ENCODE measurements at regions not wholly inside any gene's neighbourhood (a gene's known extent, or its start where the extent isn't known, plus 50 kb on each side); places are given as distances from the start of the nearest gene placed in this dataset.

- peak; percentile 69 for DNase-seq
These were observed 377.1 kb upstream of the HS3ST1 start for GRCh38 chr4:11805842-11806241.

- no peak for DNase-seq
These were observed 373.1 kb upstream of the HS3ST1 start for GRCh38 chr4:11801466-11802446.

- DNase-seq, result no peak
These were observed 370.5 kb upstream of the HS3ST1 start for GRCh38 chr4:11799196-11799595.

GRCh38 chr4:11791797-11792196, 363.1 kb upstream of the HS3ST1 start:
- peak; percentile 51 for DNase-seq

GRCh38 chr4:11790230-11790629, 361.5 kb upstream of the HS3ST1 start:
- no peak for DNase-seq

GRCh38 chr4:11783588-11783987, 354.9 kb upstream of the HS3ST1 start:
- DNase-seq, result no peak

GRCh38 chr4:11782859-11783258, 354.2 kb upstream of the HS3ST1 start:
- no peak for DNase-seq

- no peak for DNase-seq
These were observed 348.8 kb upstream of the HS3ST1 start for GRCh38 chr4:11777447-11777846.

GRCh38 chr4:11774346-11774745, 345.7 kb upstream of the HS3ST1 start:
- no peak for DNase-seq

GRCh38 chr4:11773798-11774197, 345.1 kb upstream of the HS3ST1 start:
- no peak for DNase-seq

GRCh38 chr4:11769434-11769833, 340.7 kb upstream of the HS3ST1 start:
- DNase-seq, result no peak

GRCh38 chr4:11768251-11768972, 339.7 kb upstream of the HS3ST1 start:
- DNase-seq, result no peak

- peak; percentile 39 for DNase-seq
These were observed 337.3 kb upstream of the HS3ST1 start for GRCh38 chr4:11765849-11766453.

- no peak for DNase-seq
These were observed 319.6 kb upstream of the HS3ST1 start for GRCh38 chr4:11748164-11748872.

- DNase-seq, result no peak
These were observed 318.0 kb upstream of the HS3ST1 start for GRCh38 chr4:11746734-11747133.

GRCh38 chr4:11743976-11744375, 315.3 kb upstream of the HS3ST1 start:
- DNase-seq, result no peak

- DNase-seq, result no peak
These were observed 314.5 kb upstream of the HS3ST1 start for GRCh38 chr4:11743236-11743635.

- DNase-seq, result no peak
These were observed 312.5 kb upstream of the HS3ST1 start for GRCh38 chr4:11741190-11741652.

- DNase-seq, result no peak
These were observed 311.3 kb upstream of the HS3ST1 start for GRCh38 chr4:11739992-11740391.

- no peak for DNase-seq
These were observed 308.3 kb upstream of the HS3ST1 start for GRCh38 chr4:11736978-11737377.

- DNase-seq, result no peak
These were observed 307.0 kb upstream of the HS3ST1 start for GRCh38 chr4:11735651-11736050.

- no peak for DNase-seq
These were observed 303.5 kb upstream of the HS3ST1 start for GRCh38 chr4:11732155-11732554.

- no peak for DNase-seq
These were observed 301.9 kb upstream of the HS3ST1 start for GRCh38 chr4:11730545-11730944.
